HepG2 (cell line): ENCODE measurements at regions not wholly inside any gene's neighbourhood (a gene's known extent, or its start where the extent isn't known, plus 50 kb on each side); places are given as distances from the start of the nearest gene placed in this dataset.

Experiments used
- DPF2 ChIP-seq: sonication (generic); formaldehyde crosslinking; IDR thresholded peaks from 2 replicates; pipeline ENCODE4 v1.4.0; 2020; ENCODE audit warnings: mild to moderate bottlenecking, low read depth, missing genetic modification reagents, borderline replicate concordance
- IRF2 ChIP-seq: IDR thresholded peaks from 2 replicates; pipeline ENCODE4 v1.6.1; 2018; ENCODE audit warnings: missing genetic modification reagents, missing compliant biosample characterization
- SP2 ChIP-seq: sonication (generic); formaldehyde crosslinking; IDR thresholded peaks from 2 replicates; pipeline ENCODE4 v1.5.1; 2020; ENCODE audit warnings: mild to moderate bottlenecking, missing genetic modification reagents
- U2AF2 ChIP-seq: fragments of 200-400 bp; formaldehyde crosslinking; IDR thresholded peaks from 2 replicates; pipeline ENCODE4 v1.6.1; 2017; ENCODE audit warnings: low read depth, mild to moderate bottlenecking, low read length
- ZNF431 ChIP-seq: sonication (generic); formaldehyde crosslinking; IDR thresholded peaks from 2 replicates; pipeline ENCODE4 v1.9.0; 2022; ENCODE audit warnings: missing genetic modification reagents, low read depth, mild to moderate bottlenecking, borderline replicate concordance
- TF ChIP-seq, protein P1 (sequence below): sonication (generic); formaldehyde crosslinking; IDR thresholded peaks from 2 replicates; pipeline ENCODE4 v1.5.0; 2020; ENCODE audit warnings: mild to moderate bottlenecking, missing genetic modification reagents, moderate library complexity
- TF ChIP-seq, protein P2 (sequence below): sonication (generic); formaldehyde crosslinking; IDR thresholded peaks from 2 replicates; pipeline ENCODE4 v1.5.0; 2020; ENCODE audit warnings: mild to moderate bottlenecking, missing genetic modification reagents
- TF ChIP-seq, protein P3 (sequence below): sonication (generic); formaldehyde crosslinking; IDR thresholded peaks from 2 replicates; pipeline ENCODE4 v1.8.1; 2023; ENCODE audit warnings: missing genetic modification reagents, inconsistent platforms, borderline replicate concordance

DNA sequence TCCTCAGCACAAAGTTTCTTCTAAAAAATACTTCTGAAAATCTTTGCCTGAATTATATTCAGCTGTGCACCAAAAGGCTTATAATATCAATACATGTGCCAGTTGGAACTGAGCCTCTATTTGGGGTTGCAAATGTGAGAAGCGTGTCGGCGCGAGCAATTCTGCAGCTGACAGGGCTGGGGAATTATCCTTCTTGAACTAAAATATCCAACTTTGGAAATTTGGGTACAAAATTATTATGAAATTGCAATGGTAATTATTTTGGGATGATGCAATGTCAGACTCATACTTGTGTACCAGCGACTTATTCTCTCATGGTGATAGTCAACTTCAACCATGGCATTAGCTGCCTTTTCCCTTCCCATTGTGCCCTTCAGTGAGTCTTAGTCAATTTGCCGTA, 507.0 kb upstream of the KLF6 start:
- TF ChIP-seq SP2 (CRISPR knock-in tag): no peak
- no peak for TF ChIP-seq ZNF431 (CRISPR knock-in tag)
- TF ChIP-seq, protein P1, sequence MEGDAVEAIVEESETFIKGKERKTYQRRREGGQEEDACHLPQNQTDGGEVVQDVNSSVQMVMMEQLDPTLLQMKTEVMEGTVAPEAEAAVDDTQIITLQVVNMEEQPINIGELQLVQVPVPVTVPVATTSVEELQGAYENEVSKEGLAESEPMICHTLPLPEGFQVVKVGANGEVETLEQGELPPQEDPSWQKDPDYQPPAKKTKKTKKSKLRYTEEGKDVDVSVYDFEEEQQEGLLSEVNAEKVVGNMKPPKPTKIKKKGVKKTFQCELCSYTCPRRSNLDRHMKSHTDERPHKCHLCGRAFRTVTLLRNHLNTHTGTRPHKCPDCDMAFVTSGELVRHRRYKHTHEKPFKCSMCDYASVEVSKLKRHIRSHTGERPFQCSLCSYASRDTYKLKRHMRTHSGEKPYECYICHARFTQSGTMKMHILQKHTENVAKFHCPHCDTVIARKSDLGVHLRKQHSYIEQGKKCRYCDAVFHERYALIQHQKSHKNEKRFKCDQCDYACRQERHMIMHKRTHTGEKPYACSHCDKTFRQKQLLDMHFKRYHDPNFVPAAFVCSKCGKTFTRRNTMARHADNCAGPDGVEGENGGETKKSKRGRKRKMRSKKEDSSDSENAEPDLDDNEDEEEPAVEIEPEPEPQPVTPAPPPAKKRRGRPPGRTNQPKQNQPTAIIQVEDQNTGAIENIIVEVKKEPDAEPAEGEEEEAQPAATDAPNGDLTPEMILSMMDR: no peak
- TF ChIP-seq, protein P2, sequence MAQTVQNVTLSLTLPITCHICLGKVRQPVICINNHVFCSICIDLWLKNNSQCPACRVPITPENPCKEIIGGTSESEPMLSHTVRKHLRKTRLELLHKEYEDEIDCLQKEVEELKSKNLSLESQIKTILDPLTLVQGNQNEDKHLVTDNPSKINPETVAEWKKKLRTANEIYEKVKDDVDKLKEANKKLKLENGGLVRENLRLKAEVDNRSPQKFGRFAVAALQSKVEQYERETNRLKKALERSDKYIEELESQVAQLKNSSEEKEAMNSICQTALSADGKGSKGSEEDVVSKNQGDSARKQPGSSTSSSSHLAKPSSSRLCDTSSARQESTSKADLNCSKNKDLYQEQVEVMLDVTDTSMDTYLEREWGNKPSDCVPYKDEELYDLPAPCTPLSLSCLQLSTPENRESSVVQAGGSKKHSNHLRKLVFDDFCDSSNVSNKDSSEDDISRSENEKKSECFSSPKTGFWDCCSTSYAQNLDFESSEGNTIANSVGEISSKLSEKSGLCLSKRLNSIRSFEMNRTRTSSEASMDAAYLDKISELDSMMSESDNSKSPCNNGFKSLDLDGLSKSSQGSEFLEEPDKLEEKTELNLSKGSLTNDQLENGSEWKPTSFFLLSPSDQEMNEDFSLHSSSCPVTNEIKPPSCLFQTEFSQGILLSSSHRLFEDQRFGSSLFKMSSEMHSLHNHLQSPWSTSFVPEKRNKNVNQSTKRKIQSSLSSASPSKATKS (CRISPR knock-in tag): no peak
- no peak for TF ChIP-seq IRF2 (CRISPR knock-in tag)
- TF ChIP-seq U2AF2: no peak
- no peak for TF ChIP-seq DPF2 (CRISPR knock-in tag)
- TF ChIP-seq, protein P3, sequence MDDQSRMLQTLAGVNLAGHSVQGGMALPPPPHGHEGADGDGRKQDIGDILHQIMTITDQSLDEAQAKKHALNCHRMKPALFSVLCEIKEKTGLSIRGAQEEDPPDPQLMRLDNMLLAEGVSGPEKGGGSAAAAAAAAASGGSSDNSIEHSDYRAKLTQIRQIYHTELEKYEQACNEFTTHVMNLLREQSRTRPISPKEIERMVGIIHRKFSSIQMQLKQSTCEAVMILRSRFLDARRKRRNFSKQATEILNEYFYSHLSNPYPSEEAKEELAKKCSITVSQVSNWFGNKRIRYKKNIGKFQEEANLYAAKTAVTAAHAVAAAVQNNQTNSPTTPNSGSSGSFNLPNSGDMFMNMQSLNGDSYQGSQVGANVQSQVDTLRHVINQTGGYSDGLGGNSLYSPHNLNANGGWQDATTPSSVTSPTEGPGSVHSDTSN: no peak
